ENCODE measurements at regions not wholly inside any gene's neighbourhood (a gene's known extent, or its start where the extent isn't known, plus 50 kb on each side); places are given as distances from the start of the nearest gene placed in this dataset.

GRCh38 chr2:215601526-215601925 is 165.7 kb upstream of the FN1 start (continued):
- TF ChIP-seq ATF2 (IDR thresholded peaks at IDR 0.05; ENCODE audit: low read length) (no peak), SIX5 (IDR thresholded peaks at IDR 0.05; ENCODE audit: low read depth, low read length) (no peak)

Data from H1 (cell line).